Progenitor cell of endocrine pancreas (in vitro differentiated cells): ENCODE measurements at regions not wholly inside any gene's neighbourhood (a gene's known extent, or its start where the extent isn't known, plus 50 kb on each side); places are given as distances from the start of the nearest gene placed in this dataset.
A peak's percentile ranks its signal among the peaks of the same experiment; 100 is the strongest.

Experiments
- DNase-seq: peaks from one replicate; pipeline ENCODE4 v3.0.0; 2021; ENCODE audit warnings: low spot score; ENCODE audit not compliant: unreplicated experiment
- H3K27ac Mint-ChIP-seq: 2 replicates; pipeline ENCODE4 v1.8.0; 2021; ENCODE audit warnings: mild to moderate bottlenecking, moderate library complexity, mixed read lengths
- H3K27me3 Mint-ChIP-seq: 2 replicates; pipeline ENCODE4 v1.8.0; 2021; ENCODE audit warnings: mixed read lengths
- H3K36me3 Mint-ChIP-seq: 2 replicates; pipeline ENCODE4 v1.8.0; 2022; ENCODE audit warnings: mixed read lengths; ENCODE audit not compliant: insufficient read depth
- H3K4me1 Mint-ChIP-seq: 2 replicates; pipeline ENCODE4 v1.8.0; 2021; ENCODE audit warnings: low read depth, mixed read lengths
- H3K4me3 Mint-ChIP-seq: 2 replicates; pipeline ENCODE4 v1.8.0; 2021; ENCODE audit warnings: low read depth, mild to moderate bottlenecking, moderate library complexity, mixed read lengths
- H3K9me3 Mint-ChIP-seq: 2 replicates; pipeline ENCODE4 v1.8.0; 2021; ENCODE audit warnings: low read depth, mixed read lengths
- TF ChIP-seq, protein P1 (sequence below): fragments of 200-600 bp; sonication (generic); IDR thresholded peaks from one replicate; pipeline ENCODE4 v1.5.0; 2021; ENCODE audit warnings: antibody characterized with exemption, mild to moderate bottlenecking; ENCODE audit not compliant: unreplicated experiment

DNA sequence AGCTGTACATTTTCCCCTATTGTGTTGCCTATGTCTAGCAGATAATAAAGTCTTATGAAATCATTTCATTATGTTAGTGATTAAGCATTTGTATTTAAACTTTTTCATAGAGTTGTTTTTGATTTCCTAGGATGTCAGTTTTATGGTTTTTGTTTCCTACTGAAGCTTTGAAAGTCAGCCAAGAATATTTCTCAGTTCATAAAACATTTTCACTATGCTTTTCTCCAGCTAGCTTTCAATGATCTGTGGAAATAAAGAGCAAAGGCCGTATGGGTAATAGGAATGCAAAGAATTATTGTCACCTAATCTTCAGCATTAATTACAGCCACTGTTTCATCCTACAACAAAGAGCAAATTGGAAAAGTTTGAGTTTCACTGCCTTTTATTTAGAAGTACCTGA lies 145.7 kb upstream of the NUDT6 start:
- DNase-seq = no peak
- Mint-ChIP-seq H3K27me3 (no peaks in the 10 kb centered on the region), H3K4me1 (no peaks in the 10 kb centered on the region), H3K9me3 (no peaks in the 10 kb centered on the region), H3K36me3 (no peaks in the 10 kb centered on the region), H3K4me3 (no peak overlapping the region), H3K27ac (no peak overlapping the region)
- TF ChIP-seq, protein P1, sequence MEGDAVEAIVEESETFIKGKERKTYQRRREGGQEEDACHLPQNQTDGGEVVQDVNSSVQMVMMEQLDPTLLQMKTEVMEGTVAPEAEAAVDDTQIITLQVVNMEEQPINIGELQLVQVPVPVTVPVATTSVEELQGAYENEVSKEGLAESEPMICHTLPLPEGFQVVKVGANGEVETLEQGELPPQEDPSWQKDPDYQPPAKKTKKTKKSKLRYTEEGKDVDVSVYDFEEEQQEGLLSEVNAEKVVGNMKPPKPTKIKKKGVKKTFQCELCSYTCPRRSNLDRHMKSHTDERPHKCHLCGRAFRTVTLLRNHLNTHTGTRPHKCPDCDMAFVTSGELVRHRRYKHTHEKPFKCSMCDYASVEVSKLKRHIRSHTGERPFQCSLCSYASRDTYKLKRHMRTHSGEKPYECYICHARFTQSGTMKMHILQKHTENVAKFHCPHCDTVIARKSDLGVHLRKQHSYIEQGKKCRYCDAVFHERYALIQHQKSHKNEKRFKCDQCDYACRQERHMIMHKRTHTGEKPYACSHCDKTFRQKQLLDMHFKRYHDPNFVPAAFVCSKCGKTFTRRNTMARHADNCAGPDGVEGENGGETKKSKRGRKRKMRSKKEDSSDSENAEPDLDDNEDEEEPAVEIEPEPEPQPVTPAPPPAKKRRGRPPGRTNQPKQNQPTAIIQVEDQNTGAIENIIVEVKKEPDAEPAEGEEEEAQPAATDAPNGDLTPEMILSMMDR = no peak

DNA sequence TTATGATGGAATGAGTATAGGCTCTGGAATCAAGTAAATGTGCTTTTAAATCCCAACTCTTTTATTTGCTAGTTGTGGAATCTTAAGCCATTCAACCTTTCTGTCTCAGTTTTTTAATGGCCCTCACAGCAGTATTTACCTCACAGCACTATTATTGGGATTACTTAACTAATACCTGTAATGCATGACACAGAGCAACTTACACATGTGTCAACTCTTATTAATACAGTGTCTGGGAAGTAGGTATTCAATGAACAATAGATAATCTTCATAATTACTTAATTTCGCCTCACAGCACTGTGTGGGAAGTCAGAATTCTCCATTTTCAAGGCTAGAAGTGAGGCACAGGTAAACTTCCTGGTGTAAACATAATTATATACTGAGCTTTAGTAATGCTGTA lies 149.7 kb upstream of the NUDT6 start:
- no peaks in the 10 kb centered on the region for H3K9me3 Mint-ChIP-seq
- TF ChIP-seq, protein P1 = no peak
- H3K4me1 Mint-ChIP-seq = no peaks in the 10 kb centered on the region
- H3K27ac Mint-ChIP-seq = no peak overlapping the region
- no peaks in the 10 kb centered on the region for H3K27me3 Mint-ChIP-seq
- DNase-seq = no peak
- no peak overlapping the region for H3K4me3 Mint-ChIP-seq
- no peaks in the 10 kb centered on the region for H3K36me3 Mint-ChIP-seq

DNA sequence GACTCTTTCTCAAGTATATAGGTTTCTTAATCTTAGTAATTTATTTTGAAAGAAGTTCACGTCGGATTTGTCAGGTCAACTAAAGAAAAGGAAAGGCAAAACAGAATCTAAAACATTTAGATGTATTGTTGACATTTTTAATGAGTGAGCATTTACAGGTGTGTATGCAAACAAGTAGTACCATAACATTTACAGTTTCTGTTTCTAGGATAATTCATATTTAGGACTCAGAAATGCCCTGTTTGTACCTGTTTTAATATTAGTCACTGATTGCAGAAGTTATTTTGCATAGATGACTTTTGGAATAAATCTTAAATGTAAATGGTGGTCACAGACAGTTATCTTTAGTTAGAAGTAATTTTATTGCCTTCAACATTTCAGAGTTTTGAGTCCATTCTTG lies 151.3 kb upstream of the NUDT6 start:
- H3K36me3 Mint-ChIP-seq = no peaks in the 10 kb centered on the region
- no peaks in the 10 kb centered on the region for H3K9me3 Mint-ChIP-seq
- no peak overlapping the region for H3K4me3 Mint-ChIP-seq
- TF ChIP-seq, protein P1 = no peak
- no peak for DNase-seq
- no peaks in the 10 kb centered on the region for H3K27me3 Mint-ChIP-seq
- H3K4me1 Mint-ChIP-seq = no peaks in the 10 kb centered on the region
- H3K27ac Mint-ChIP-seq = no peak overlapping the region

DNA sequence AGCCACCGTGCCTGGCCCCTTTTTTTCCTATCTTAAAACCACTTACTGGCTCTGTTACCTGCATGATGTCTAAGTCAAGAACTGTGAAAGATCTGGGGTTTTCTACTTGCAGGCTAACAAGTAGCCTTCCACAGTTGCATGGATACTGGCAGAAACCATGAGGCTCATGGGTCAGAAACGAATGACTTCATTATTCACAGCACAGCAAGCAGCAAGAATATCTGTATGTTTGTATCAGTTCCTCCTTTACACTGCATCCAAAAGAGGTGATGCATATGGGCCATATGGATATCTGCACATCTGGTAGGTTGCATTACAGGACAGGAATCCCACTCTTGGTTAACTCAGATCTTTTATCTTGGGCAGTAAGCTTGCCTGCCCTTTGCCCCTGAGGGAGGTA lies 154.9 kb upstream of the NUDT6 start:
- H3K9me3 Mint-ChIP-seq = no peaks in the 10 kb centered on the region
- DNase-seq = no peak
- H3K36me3 Mint-ChIP-seq = peaks cover 4% of the 10 kb centered on the region
- TF ChIP-seq, protein P1 = no peak
- H3K4me1 Mint-ChIP-seq = no peaks in the 10 kb centered on the region
- no peaks in the 10 kb centered on the region for H3K27me3 Mint-ChIP-seq
- H3K27ac Mint-ChIP-seq = peak overlapping the region; percentile 44
- no peak overlapping the region for H3K4me3 Mint-ChIP-seq

DNA sequence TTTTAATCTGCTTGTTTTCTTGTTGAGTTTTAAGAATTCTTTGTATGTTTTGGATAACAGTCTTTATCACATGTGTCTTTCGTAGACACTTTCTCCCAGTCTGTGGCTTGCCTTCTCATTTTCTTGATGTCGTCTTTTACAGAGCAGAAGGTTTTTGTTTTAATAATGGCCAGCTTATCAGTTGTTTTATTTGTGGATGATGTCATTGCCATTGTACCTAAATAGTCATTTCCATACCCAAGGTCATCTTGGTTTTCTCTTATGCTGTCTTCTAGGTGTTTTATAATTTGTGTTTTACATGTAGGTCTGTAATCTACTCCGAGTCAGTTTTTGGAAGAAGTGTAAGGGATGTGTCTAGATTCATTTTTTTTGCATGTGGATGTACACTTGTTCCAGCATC lies 159.6 kb upstream of the NUDT6 start:
- no peak overlapping the region for H3K27ac Mint-ChIP-seq
- TF ChIP-seq, protein P1 = no peak
- H3K27me3 Mint-ChIP-seq = no peaks in the 10 kb centered on the region
- no peak overlapping the region for H3K4me3 Mint-ChIP-seq
- no peak for DNase-seq
- H3K36me3 Mint-ChIP-seq = peaks cover 5% of the 10 kb centered on the region
- no peaks in the 10 kb centered on the region for H3K9me3 Mint-ChIP-seq
- H3K4me1 Mint-ChIP-seq = peaks cover 4% of the 10 kb centered on the region
